Kasumi-1 (cell line): ENCODE measurements at regions not wholly inside any gene's neighbourhood (a gene's known extent, or its start where the extent isn't known, plus 50 kb on each side); places are given as distances from the start of the nearest gene placed in this dataset.

Experiments used
- DNase-seq, 2 experiments: peaks; one replicate each; lab custom pipeline; 2025; lab: John Stamatoyannopoulos, UW

- DNase-seq: no peak
These were observed 85.8 kb upstream of the MVB12B start for GRCh38 chr9:126240835-126241234.

- no peak for DNase-seq
These were observed 77.9 kb upstream of the MVB12B start for GRCh38 chr9:126248680-126249079.

GRCh38 chr9:126261584-126262356, 64.9 kb upstream of the MVB12B start:
- DNase-seq: no peak

- no peak for DNase-seq
These were observed 63.9 kb upstream of the MVB12B start for GRCh38 chr9:126262738-126263137.

GRCh38 chr9:126270556-126270955, 56.1 kb upstream of the MVB12B start:
- DNase-seq: no peak

- no peak for DNase-seq
These were observed 51.1 kb upstream of the MVB12B start for GRCh38 chr9:126275386-126276001.

- no peak for DNase-seq
These were observed 50.4 kb upstream of the MVB12B start for GRCh38 chr9:126276056-126276728.
